BJ (cell line): ENCODE measurements at regions not wholly inside any gene's neighbourhood (a gene's known extent, or its start where the extent isn't known, plus 50 kb on each side); places are given as distances from the start of the nearest gene placed in this dataset.

ENCODE experiments used
- CTCF ChIA-PET: fragments of 350-600 bp; formaldehyde crosslinking; extraction: SDS; loops from one replicate; lab custom pipeline; 2021; ENCODE audit warnings: antibody characterized with exemption, inconsistent platforms; lab: Yijun Ruan, JAX
- POLR2A ChIA-PET: fragments of 300-600 bp; sonication (Branson Sonifier 250); formaldehyde crosslinking; extraction: SDS; loops from one replicate; lab custom pipeline; 2021; ENCODE audit warnings: antibody characterized with exemption; lab: Charles Lee
- DNase-seq: peaks from one replicate; pipeline ENCODE4 v3.0.0-alpha.2; 2011; ENCODE audit warnings: low read depth
- H3K27me3 ChIP-seq: 2 replicates; pipeline ENCODE4 v1.6.0; 2011; ENCODE audit warnings: low read length; ENCODE audit not compliant: control insufficient read depth, insufficient read depth
- H3K36me3 ChIP-seq: 2 replicates; pipeline ENCODE4 v1.5.1; 2011; ENCODE audit warnings: low read length; ENCODE audit not compliant: control insufficient read depth, insufficient read depth
- H3K4me3 ChIP-seq: 2 replicates; pipeline ENCODE4 v1.5.1; 2011; ENCODE audit warnings: low read depth, mild to moderate bottlenecking, control low read depth, low read length
- TF ChIP-seq, protein P1 (sequence below): IDR thresholded peaks from 2 replicates; pipeline ENCODE4 v1.5.1; 2011; ENCODE audit warnings: low read depth, mild to moderate bottlenecking, control low read depth, inconsistent platforms, low read length, moderate library complexity; ENCODE audit not compliant: insufficient read depth

DNA sequence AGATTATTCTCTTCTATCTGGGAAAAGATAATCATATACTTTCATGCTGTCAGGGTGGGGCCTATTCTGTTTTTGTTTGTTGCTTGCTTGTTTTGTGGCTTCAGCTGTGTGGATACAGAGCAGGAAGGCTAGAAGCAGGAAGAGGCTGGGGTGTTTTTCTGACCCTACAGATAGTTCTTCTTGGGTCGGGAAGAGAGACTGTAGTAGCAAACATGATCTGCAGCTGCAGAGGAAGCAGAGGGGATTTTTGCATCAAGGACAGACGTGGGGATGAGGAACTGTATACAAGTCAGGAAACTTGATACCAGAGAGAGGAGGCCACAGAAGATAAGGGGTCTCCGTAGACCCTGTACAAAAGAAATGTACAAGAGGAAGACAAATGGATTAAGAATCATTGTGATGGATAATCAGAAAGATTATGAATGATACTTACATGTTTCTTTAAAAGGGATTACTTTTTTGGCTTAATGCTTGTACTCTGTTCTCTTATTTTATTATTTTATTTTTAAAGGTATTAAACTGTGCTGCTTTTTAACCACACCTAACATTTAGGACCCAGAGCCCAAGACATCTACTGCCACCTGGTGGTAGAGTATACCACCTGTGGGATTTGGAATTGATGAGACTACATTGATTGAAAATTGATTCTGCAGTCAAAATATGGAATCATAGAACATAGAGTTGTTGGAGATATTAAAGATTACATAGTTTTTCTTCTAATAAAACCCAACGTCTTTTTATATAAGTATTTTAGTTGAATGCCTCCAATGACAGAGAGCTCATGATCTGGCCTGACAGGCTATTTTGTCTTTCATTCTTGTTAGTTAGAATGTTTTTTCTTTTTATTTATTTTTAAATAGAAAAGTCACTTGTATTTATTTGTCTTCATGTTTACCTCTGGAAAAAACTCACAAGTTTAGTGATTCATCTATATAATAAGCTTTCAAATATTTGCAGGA, 87.3 kb upstream of the ROPN1 start:
- DNase-seq, result no peak
- TF ChIP-seq, protein P1, sequence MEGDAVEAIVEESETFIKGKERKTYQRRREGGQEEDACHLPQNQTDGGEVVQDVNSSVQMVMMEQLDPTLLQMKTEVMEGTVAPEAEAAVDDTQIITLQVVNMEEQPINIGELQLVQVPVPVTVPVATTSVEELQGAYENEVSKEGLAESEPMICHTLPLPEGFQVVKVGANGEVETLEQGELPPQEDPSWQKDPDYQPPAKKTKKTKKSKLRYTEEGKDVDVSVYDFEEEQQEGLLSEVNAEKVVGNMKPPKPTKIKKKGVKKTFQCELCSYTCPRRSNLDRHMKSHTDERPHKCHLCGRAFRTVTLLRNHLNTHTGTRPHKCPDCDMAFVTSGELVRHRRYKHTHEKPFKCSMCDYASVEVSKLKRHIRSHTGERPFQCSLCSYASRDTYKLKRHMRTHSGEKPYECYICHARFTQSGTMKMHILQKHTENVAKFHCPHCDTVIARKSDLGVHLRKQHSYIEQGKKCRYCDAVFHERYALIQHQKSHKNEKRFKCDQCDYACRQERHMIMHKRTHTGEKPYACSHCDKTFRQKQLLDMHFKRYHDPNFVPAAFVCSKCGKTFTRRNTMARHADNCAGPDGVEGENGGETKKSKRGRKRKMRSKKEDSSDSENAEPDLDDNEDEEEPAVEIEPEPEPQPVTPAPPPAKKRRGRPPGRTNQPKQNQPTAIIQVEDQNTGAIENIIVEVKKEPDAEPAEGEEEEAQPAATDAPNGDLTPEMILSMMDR, result peak; percentile 74
- ChIA-PET POLR2A (no interaction called here), CTCF (interaction anchor here (0.5 to 11.2 kb wide), 24 partner anchors 9 to 504 kb away, joined by 3 to 108 read pairs (median 4); partner anchors contain the start of gene KALRN)
- Histone ChIP-seq H3K27me3 (no peaks in the 10 kb centered on the region; the same call in 1 of the 2 replicates), H3K4me3 (no peak overlapping the region), H3K36me3 (no peaks in the 10 kb centered on the region)

DNA sequence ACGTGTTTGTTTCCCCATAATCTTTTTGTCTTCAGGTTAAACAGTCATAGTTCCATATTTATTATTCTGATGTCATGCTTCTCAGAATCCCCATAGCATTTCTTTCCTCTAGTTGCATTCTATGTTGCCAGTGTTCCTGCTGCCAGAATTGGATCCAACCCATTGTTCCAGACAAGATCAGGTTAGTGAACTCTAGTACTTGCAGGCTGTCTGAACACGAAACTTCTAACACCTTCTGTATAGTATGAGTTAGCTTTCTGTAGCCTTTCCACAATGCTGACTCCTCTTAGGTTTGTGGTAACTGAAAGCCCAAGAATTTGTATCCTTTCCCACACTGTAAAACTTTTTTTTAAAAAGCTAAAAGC, 88.0 kb upstream of the ROPN1 start:
- POLR2A ChIA-PET, result no interaction called here
- no peak overlapping the region for H3K4me3 ChIP-seq
- DNase-seq, result no peak
- H3K27me3 ChIP-seq, result no peaks in the 10 kb centered on the region; the same call in 1 of the 2 replicates
- H3K36me3 ChIP-seq, result no peaks in the 10 kb centered on the region
- CTCF ChIA-PET, result interaction anchor here (0.5 to 11.2 kb wide), 22 partner anchors 10 to 389 kb away, joined by 3 to 108 read pairs (median 4); partner anchors contain the start of gene KALRN
- TF ChIP-seq, protein P1, result no peak

DNA sequence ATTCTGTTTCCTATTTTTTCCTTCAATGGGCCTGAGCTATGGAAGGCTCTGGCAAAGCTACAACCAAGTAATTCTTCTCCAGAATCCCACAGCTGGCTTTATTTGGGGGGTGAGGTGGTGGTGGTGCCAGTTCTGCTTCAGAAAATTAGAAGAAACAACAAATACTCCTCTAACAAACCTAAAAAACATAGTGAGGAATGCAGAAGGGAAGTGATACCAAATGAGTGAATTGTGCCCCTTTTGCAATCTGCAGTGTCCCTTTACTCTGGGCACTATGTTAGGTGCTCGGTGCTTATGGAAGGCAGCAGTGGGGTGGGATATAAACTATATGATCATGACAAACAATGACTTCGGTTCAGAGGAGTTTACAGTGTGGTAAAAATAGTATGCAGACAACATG, 90.4 kb upstream of the ROPN1 start:
- ChIA-PET POLR2A (no interaction called here), CTCF (interaction anchor here (1.1 to 11.2 kb wide), 5 partner anchors 13 to 200 kb away, joined by 3 to 108 read pairs (median 5); partner anchors contain the start of gene KALRN)
- H3K27me3 ChIP-seq, result no peaks in the 10 kb centered on the region; the same call in 1 of the 2 replicates
- no peaks in the 10 kb centered on the region for H3K36me3 ChIP-seq
- H3K4me3 ChIP-seq, result no peak overlapping the region
- DNase-seq, result no peak
- TF ChIP-seq, protein P1, result no peak

DNA sequence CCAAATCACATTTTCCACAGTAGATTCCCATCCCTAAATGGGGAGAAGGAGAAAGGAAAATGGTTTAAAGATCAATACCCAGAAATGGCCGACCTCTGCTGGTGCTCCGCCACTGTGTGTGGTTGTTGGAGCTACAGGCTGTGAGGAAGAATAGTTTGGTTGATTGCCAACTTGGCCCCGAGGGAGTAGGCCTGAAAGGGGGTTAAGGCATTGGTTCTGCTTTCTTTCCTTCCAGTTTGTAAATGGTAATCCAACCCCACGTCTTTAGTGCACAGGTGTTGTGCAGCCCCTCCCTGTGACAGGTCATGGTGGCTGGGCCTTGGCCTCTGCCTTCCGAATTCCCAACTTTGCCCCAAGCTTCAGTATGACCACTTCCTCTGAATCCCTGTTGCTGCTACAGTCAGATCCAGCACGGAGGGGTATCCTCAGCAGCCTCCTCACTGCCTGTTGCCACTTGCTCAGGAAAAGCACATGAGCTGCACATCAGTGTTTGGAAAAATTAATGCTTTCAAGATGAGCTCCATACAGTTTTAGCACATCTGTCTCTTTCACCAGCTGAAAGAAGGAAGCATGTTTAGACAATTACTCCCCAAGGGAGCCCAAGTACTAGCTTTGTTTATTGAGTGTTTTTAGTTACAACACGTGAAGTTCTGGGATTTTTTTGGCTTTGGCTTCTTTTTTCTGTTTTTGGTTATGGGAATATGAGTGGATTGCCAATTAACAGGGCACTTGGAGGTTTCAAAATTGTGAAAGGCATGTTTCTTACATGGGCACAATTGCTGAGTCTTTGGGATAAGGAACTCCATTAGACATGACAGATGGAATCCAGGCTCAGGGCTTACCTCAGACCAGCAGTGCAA, 92.3 kb upstream of the ROPN1 start:
- TF ChIP-seq, protein P1, result no peak
- H3K4me3 ChIP-seq, result no peak overlapping the region
- ChIA-PET POLR2A (interaction anchor here (0.6 kb wide), 1 partner anchor 123 kb away, joined by 4 read pairs; the partner anchor contains the start of gene CCDC14), CTCF (interaction anchor here (1.4 to 11.2 kb wide), 6 partner anchors 8 to 476 kb away, joined by 3 to 108 read pairs (median 6); partner anchors contain the start of gene KALRN)
- peak; percentile 84 for DNase-seq
- no peaks in the 10 kb centered on the region for H3K36me3 ChIP-seq
- no peaks in the 10 kb centered on the region for H3K27me3 ChIP-seq
